ENCODE measurements at regions not wholly inside any gene's neighbourhood (a gene's known extent, or its start where the extent isn't known, plus 50 kb on each side); places are given as distances from the start of the nearest gene placed in this dataset.

- 78 to 84% methylated on average over 6 of the region's 6 CpGs for WGBS, 2 donors
- H3K4me3 ChIP-seq (ENCODE audit: low read depth, poor library complexity, severe bottlenecking), result no peak overlapping the region
- TF ChIP-seq POLR2A (IDR thresholded peaks at IDR 0.05) (no peak), CTCF (IDR thresholded peaks at IDR 0.05) (no peak)
- intact Hi-C loops (cut with DNase I; ENCODE audit: low total_unique reads), result no loop called here
- DNase-seq (ENCODE audit: low spot score in 2 of 2), result peak in 1 of 2 donors; percentile 34
Observed at GRCh38 chr1:55334797-55335196, 119.6 kb upstream of the USP24 start.

- intact Hi-C loops (cut with DNase I; ENCODE audit: low total_unique reads), result no loop called here
- WGBS, 2 donors, result 59 to 68% methylated on average over 3 of the region's 3 CpGs
- TF ChIP-seq CTCF (IDR thresholded peaks at IDR 0.05) (no peak), POLR2A (IDR thresholded peaks at IDR 0.05) (no peak)
Observed at GRCh38 chr1:55334160-55334559, 119.0 kb upstream of the USP24 start.

GRCh38 chr1:55333461-55333860 is 118.3 kb upstream of the USP24 start:
- TF ChIP-seq CTCF (IDR thresholded peaks at IDR 0.05), result no peak
- no peak for TF ChIP-seq POLR2A (IDR thresholded peaks at IDR 0.05)
- 79 to 85% methylated on average over 5 of the region's 5 CpGs for WGBS, 2 donors
- H3K4me3 ChIP-seq (ENCODE audit: low read depth, poor library complexity, severe bottlenecking), result no peak overlapping the region
- DNase-seq (ENCODE audit: low spot score in 2 of 2), result no peak
- intact Hi-C loops (cut with DNase I; ENCODE audit: low total_unique reads), result no loop called here

More at GRCh38 chr1:55334160-55334559, 119.0 kb upstream of the USP24 start:
- H3K4me3 ChIP-seq (ENCODE audit: low read depth, poor library complexity, severe bottlenecking), result no peak overlapping the region
- DNase-seq (ENCODE audit: low spot score in 2 of 2), result no peak

GRCh38 chr1:55331351-55331750 is 116.2 kb upstream of the USP24 start:
- intact Hi-C loops (cut with DNase I; ENCODE audit: low total_unique reads), result no loop called here
- H3K4me3 ChIP-seq (ENCODE audit: low read depth, poor library complexity, severe bottlenecking), result no peak overlapping the region
- no peak for TF ChIP-seq POLR2A (IDR thresholded peaks at IDR 0.05)
- no peak for TF ChIP-seq CTCF (IDR thresholded peaks at IDR 0.05)
- 85 to 88% methylated on average over 7 of the region's 7 CpGs for WGBS, 2 donors
- no peak for DNase-seq (ENCODE audit: low spot score in 2 of 2)

- H3K4me3 ChIP-seq (ENCODE audit: low read depth, poor library complexity, severe bottlenecking), result no peak overlapping the region
- intact Hi-C loops (cut with DNase I; ENCODE audit: low total_unique reads), result no loop called here
- 82 to 89% methylated on average over 4 of the region's 4 CpGs for WGBS, 2 donors
- no peak for DNase-seq (ENCODE audit: low spot score in 2 of 2)
- TF ChIP-seq CTCF (IDR thresholded peaks at IDR 0.05) (no peak), POLR2A (IDR thresholded peaks at IDR 0.05) (no peak)
Observed at GRCh38 chr1:55329808-55330432, 114.8 kb upstream of the USP24 start.

- DNase-seq (ENCODE audit: low spot score in 2 of 2), result no peak
- 55 to 60% methylated on average over 5 of the region's 5 CpGs for WGBS, 2 donors
- TF ChIP-seq CTCF (IDR thresholded peaks at IDR 0.05) (no peak), POLR2A (IDR thresholded peaks at IDR 0.05) (no peak)
- intact Hi-C loops (cut with DNase I; ENCODE audit: low total_unique reads), result no loop called here
- H3K4me3 ChIP-seq (ENCODE audit: low read depth, poor library complexity, severe bottlenecking), result no peak overlapping the region
Observed at GRCh38 chr1:55329091-55329490, 113.9 kb upstream of the USP24 start.

Data from lower leg skin (tissue), 4 donors.